HG02588 (cell line): ENCODE measurements at regions not wholly inside any gene's neighbourhood (a gene's known extent, or its start where the extent isn't known, plus 50 kb on each side); places are given as distances from the start of the nearest gene placed in this dataset.

ENCODE experiments used
- ATAC-seq: cut with Tn5 transposase; IDR thresholded peaks from one replicate; pipeline ENCODE4 v1.9.1; 2021; ENCODE audit warnings: mild to moderate bottlenecking, moderate library complexity; ENCODE audit not compliant: unreplicated experiment

DNA sequence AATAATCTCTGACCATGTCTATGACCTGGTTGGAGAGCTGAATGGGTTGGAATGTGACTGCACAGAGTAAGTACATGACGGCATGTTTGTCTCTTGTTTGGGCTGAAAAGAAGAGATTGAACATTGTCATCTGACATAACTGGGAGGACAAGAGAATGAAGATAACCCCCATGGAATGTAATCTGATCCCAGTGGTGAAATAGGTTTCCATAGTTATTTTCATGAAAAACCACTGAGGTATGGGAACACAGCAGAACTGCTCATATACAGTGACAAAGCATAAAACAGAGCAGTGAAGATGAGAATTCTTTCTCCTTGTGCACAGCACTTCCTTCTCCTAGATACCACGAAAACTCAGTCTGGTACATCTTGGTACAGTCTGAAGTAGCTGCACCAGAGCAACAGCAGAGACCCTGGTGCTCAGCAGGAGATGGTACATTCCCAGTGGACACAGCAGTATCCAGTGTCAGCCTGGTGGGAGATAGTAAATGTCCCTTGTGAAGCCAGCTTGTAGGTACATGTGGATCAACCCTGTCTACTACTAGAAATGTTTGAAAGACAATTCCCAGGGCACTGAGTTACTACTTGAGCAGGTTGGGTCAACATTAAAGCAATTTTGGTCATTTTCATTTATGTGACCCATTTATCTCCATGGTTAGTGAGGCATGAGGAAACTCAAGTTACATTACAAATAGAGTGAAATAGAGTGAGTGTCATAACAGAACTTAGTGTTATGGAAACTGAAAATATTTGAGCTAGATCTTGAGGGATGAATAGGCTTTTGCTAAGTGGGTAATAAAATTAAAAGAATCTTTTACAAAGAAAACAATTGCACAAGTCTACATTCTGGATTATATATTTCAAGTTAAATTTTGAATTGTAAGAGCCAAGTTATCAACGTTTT is 178.3 kb downstream of the SUCNR1 start:
- no peak for ATAC-seq

DNA sequence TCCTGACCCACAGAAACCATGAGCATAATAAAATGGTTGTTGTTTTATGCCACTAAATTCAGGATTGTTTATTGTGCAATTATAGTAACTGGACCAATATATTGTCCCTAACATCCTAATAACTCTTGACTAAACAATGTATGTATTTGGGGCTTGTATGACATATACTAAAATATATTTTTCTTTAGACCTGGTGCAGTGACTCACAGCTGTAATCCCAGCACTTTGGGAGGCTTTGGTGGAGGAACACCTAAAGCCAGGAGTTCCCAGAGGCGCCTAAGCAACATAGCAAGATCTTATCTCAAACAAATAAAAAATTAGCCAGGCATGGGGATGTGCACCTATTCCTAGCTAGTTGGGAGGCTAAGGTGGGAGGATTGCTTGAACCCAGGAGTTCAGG is 180.4 kb downstream of the SUCNR1 start:
- no peak for ATAC-seq

DNA sequence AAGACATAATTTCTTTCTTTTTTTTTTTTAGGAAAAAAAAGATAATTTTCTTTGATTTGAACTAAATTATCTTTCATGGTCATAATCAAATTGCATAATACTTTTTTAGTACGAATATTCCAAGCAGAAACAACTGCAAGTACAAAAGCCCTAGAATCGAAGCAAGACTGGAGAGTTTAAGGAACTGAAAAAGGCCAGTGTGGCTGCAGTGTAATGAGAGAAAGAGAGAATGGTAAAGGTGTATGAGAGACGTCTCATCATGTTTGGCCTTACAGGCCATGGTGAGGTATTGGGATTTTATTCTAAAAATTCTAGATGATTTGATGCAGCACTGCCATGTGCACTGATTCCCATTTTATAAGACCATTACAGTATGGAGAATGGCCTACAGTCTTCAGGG is 180.9 kb downstream of the SUCNR1 start:
- no peak for ATAC-seq

DNA sequence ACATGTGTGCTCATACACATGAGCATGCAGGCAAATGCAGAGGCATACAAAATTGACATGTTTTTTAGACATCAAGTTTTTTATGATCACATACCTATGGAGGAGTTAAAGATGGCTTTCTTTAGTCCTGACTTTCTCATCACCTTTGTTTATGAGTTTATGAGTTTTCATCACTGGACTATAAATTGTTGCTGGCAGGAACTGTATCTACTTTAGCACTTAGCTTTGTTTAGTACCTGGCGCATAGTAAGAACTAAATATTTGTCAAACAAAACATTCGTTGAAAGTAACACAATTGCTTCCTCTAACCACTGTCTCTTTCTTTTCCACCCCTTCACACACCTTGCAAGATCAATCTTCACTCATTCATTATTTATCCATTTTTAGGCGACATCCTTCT is 182.6 kb downstream of the SUCNR1 start:
- no peak for ATAC-seq

DNA sequence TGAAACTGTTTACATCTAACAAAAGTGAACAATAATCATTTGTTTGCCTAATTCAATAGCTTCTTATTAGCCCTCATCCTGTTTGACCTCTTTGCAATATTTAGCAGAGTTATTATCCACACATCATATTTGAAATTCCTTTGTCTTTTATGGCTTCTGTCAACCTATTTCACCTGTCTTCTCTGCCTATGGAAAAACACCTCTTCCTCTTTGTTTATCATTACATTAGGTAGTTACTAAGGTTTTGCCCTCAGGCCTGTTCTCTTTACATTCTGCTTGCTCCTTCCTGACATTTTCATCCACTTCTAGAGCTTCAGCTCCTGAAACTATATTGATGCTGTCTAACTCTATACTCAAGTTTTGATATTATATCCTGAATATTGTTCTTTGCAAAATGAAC is 183.0 kb downstream of the SUCNR1 start:
- ATAC-seq, result no peak

DNA sequence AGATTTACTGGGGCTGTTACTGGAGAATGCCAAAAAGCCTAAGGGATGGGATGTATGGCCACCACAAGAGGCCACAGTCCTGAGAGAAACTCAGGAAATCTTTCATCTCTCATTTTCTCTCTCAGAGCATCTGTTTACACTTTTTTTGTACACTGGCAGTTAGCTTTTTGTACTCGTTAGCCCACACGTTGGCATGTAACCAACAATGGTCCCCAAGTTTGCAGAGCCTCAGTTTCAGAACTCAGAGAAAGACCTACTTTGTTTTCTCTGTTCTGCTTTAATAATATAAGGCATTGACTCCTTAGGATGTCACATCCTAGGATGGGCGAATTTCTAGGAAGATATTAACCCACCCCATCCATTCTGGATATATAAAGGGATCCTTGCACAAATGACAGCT is 183.5 kb downstream of the SUCNR1 start:
- ATAC-seq, result no peak

DNA sequence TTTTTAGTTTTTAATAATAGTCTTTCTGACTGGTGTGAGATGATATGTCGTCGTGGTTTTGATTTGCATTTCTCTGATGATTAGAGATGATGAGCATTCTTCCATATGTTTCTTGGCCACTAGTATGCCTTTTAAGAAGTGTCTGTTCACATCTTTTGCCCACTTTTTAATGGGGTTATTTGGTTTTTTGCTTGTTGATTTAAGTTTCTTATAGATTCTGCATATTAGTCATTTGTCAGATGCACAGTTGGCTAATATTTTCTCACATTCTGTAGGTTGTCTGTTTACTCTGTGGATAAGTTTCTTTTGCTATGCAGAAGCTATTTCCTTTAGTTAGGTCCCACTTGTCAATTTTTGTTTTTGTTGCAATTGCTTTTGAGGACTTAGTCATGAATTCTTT is 185.4 kb downstream of the SUCNR1 start:
- ATAC-seq, result no peak

DNA sequence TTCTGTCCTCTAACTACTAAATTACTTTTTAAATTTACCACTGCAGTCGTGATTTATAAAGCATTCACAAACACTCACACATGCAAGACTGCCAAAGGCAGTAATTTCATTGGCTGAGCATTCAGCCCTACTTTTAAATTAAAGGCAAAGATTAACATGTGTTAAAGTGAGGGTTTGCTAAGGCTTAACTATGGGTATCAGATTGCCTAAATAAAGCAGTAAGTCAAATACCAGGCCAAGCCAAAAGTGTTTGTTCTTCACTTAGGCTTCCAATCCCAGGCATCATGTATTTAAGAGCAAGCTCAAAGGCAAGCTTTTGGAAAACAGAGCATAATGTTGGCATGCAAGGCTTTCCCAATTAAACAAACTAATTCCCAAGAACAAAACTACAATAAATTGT is 187.3 kb downstream of the SUCNR1 start:
- no peak for ATAC-seq

DNA sequence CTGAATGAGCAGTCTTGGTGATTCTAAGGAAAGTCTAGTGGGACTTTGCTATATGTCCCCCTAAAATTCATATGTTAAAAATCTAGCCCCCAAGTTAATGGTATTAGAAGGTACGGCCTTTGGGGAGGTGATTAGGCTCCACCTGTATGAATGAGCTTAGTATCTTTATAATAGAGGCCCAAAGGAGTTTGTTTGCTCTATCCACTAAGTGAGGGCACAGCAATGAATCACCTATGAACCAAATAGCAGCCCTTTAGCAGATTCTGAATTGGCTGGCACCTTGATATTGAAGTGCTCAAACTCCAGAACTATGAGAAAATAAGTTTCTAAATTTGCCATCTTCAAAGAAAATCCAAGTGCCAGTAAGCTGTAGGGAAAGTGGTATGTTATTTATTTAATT is 187.9 kb downstream of the SUCNR1 start:
- ATAC-seq, result no peak

DNA sequence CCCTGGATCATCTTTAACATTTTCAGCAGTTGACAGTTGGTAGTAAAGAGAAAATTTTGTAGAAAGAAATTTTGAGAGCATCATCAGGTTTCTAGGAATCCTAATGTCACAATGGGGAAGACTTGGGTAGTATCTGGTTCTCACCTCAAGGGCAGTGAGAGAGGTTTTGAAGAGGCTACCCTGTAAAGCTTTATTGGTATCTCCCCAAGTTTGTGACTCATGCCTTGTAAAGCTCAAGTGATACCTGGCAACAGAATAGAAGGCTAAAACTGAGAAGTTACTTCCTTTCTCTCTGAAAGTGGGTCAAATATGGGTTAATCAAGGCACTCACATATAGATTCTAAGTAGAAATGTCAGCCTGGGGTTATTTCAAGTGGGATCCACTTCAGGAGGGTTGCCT is 196.4 kb downstream of the SUCNR1 start:
- no peak for ATAC-seq

DNA sequence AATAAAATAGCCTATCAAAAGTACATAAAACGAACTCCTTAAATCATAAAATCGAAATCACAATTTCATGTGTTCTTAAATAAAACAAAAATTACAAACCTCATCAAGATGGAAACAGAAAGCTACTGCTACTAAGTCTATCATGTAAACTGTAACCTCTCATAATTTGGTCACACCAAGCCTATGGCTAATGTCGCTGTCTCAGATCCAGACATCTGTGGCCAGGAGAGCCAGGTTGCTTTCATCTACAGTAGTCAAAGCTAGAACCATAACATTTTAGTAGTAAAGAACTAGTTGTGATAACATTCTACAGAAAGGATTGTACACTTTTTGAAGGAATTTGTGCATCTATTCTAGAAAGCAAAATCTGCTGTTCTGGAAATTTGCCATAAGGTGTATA is 197.4 kb upstream of the MBNL1 start:
- no peak for ATAC-seq

DNA sequence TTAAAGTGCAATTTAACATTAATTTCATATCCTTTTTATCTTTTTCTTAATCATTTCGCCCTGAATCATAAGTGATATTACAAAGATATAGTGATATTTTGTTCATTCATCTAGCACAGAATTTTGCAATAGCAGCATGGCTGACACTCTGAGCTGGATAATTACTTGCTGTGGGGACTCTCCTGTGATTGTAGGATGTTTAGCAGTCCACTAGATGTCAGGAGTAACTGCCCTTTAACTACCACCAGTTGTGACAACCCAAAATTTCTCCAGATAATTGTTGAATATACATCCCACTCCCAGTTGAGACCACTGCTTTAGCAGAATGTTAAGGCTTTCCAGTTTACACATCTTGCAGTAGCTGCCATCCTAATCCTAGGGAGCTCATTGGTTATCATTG is 196.8 kb upstream of the MBNL1 start:
- no peak for ATAC-seq

DNA sequence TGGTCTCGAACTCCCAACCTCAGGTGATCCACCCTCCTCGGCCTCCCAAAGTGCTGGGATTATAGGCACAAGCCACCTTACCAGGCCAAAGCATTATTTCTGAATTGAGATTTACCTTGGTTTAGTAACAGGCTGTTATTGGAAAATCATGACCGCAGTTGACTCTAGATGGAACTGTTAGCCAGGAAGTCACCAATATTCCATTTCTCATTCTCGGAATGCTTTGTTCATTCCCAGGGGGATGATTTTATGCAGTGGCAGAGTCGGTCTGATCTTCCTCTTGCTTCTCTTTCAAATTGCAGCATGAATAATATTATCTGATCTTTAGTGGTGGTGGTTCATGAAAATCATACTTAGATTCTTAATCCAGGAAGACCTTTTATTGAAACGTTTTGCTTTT is 195.5 kb upstream of the MBNL1 start:
- ATAC-seq, result no peak

DNA sequence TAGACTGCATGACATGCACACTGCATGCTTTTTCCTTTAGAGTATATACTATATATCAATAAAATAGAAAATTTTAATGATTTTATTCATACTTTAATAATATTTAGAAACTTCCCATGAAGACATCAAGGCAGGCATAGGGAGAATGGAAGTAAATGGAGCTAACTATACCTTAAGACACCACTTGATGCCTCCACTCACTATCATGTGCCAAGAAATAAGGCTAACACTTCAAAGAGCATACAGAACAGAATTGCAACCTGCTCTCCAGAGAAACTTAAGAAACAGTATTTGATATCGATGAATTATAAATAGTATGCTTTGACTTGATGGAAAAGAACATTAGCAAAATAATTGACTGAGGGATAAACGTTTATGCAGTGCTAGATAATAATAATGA is 192.6 kb upstream of the MBNL1 start:
- ATAC-seq, result no peak

DNA sequence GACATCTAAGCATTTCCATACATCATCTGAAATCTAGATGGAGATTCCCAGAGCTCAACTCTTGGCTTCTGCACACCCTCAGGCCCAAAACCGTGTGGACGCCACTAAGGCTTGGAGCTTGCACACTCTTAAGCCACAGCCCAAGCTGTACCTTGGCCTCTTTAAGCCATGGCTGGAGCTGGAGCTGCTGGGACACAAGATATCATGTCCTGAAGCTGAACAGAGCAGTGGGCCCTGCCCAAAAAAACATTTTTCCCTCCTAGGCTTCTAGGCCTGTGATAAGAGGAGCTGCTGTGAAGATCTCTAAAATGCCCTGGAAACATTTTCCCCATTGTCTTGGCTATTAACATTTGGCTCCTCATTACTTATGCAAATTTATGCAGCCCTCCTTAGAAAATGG is 188.7 kb upstream of the MBNL1 start:
- ATAC-seq, result no peak

DNA sequence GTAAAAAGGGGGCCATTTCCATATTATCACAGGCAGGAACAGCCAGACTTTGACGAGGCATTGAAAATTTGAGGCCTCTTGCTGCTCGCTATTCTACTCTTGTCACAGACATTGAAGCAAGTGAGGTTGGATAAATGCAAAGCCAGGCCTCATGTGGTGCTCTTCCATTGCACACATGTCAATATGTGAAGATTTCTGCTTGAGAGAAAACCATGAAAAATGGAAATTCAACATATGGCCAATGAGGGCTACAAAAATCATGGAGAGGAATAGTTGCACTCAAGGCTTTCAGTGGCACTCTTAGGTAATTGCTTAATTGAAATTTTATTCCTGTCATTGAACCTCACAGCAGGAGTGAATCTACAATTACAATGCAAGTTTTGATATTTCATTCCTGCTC is 185.6 kb upstream of the MBNL1 start:
- ATAC-seq, result no peak

DNA sequence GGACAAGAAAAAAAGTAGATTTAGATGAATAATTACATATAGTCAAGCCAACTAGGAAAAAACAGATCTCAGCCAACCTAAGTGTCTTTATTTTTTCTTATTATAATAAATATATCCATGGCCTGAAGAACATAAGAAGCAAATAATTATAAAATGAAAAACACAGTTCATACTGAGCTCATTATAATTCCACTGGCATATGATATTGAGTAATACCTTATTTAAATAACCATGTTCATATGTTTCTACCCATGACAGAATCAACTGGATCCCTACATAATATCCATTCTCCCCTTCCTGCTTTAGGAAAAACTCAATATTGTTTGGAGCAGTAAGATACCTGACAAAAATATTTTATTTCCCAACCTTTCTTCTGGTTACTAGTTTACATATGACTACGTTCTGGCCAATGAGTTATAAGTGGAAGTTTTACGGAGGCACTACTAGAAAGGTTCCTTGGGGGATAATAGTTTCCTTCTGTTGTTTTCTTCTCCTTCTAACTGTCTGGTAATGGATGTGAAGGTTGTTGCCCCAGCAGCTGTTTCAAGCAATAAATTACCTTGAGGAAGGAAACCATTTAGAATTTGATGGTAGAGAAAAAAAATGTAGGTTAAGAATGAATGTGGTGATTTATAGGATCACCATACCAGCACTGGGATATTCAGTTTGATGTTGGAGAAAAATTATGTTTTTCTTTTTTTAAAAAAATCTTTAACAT is 184.1 kb upstream of the MBNL1 start:
- no peak for ATAC-seq

DNA sequence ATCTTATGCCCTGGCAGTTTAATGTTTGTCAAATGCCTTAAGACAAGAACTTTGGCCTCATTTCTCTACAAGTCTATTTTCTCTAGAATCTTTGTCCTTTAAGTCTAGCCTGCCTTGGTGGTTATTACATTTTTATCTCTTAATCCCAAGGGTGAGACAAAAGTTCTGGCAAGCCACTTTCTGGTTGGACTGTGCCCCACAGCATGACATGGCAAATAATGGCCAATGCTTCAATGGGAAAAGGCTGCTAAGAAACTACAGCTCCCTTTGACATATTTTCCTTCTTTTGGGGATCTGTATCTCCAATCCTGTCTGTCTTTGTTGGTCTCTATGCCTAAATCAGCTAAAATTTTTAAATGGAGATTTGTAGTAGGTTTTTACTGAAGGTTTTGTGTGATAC is 181.6 kb upstream of the MBNL1 start:
- ATAC-seq, result no peak

DNA sequence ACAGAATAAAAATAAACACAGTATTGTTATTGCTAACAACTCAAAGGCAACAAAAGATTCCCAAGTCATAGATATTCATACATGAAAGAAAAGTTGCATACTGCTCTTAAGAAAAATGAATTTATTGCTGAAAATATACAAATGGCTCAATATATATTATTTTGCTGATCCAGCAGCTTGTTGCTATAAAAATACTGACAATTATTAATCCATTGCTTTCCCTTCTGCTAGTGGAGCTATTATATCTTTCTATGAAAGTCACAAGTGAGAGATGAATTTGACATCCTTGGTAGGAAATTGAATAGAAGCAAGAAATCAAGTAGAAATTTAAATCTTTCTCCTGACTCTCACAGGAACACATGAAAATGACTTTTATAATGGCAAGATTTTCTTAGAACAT is 179.2 kb upstream of the MBNL1 start:
- no peak for ATAC-seq

DNA sequence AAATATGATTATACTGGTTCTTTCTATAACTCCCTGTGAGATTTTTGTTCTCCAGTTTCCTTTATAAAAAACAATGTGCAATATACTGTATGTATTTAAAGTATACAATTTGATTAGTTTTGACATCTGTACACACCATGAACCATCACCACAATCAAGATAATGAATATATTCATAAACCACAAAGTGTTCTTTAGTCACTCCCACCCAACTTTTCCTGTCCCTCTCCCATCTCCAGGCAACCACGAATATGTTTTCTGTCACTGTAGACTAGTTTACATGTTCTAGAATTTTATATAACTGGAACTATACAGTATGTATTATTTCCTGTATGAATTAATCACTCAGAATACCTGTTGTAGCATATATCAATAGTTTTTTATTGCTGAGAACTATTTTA is 177.0 kb upstream of the MBNL1 start:
- ATAC-seq, result no peak

DNA sequence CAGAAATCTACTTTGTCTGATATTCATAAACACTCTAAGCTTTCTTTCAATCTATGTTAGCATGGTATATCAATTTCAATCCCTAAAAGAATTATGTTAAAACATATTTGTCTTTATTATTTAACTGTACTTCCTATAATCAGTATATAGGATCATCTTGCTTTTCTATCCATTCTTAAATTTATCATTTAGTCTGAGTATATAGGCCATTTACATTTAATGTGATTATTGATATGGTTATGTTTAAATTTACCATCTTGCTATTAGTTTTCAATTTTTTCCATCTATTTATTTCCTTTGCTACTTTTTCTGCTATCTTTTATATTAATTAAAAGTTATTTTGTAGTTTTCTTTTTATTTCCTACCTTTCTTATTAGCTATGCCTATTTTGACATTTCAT is 174.8 kb upstream of the MBNL1 start:
- no peak for ATAC-seq

DNA sequence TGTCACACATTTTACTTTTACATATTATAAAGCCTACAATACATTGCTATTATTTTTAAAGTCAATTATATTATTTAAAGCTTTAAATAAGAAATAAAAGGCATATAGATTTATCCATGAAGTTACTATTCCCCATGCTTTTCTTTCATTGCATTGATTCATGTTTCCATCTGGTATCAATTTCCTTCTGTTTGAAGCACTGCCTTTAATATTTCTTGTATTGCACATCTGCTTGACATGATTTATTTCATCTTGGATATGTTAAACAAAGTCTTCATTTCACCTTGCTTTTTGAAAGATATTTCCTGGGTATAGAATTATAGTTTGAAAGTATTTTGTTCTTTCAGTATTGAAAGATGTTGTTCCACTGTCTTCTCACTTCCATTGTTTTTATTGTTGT is 174.3 kb upstream of the MBNL1 start:
- ATAC-seq, result no peak

DNA sequence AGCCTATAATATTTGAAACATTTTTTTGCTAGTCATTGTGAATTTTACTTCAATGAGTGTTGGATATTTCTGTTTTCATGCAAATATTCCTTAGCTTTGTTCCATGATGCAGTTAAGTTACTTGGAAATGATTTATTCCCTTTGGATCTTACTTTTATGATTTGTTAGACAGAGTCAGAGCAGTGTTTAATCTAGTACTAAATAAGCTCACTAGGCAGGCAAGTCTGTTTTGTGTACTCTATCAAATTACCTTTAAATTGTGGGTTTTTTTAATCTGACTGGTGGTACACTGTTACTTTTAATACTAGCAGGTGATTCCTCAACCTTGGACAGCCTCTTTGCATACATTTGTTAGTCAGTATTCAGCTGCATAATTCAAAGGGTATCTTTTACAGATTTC is 173.3 kb upstream of the MBNL1 start:
- ATAC-seq, result no peak
